ENCODE measurements at regions not wholly inside any gene's neighbourhood (a gene's known extent, or its start where the extent isn't known, plus 50 kb on each side); places are given as distances from the start of the nearest gene placed in this dataset.

DNA sequence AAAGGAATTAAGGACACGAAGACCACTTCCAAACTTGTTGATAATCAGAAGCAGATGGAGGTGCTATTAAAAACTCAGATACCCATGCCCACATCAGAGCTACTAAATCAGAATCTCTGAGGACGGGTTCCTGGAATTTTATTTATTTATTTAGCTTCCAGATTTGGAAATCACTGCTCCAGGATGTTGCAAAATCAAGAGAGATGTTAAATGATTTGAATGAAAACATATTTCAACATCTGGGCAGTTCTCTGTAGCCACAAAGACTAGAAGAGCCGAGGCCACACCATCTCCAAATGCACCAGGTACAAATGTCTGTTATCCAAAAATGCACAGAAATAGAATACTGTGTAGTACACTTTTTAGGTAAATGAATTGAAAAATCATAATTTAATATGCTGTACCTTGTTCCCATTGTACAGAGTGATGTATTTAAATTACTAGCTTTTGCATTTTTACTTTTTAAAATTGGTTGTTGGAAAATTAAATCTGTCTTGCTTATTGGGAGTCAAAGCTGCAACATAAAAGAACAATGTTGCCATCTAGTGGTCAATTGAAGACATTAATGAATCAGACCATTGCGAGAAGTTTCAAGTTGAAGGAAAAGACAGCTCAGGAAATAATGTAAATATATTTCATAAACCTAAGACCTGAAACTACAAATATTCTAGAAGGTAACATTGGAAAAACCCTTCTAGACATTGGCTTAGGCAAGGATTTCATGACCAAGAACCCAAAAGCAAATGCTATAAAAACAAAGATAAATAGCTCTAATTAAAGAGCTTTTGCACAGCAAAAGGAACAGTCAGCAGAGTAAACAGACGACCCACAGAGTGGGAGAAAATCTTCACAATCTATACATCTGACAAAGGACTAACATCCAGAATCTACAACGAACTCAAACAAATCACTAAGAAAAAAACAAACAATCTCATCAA lies 151.3 kb upstream of the TTC29 start:
- intact Hi-C loops (cut with DNase I) = loop anchor here (1.0 to 10.0 kb wide), 9 partner anchors 75 to 1142 kb away; no protein-coding TSS in a partner anchor
- no peaks in the 10 kb centered on the region for H3K27me3 ChIP-seq
- H3K27ac ChIP-seq = no peak overlapping the region
- TF ChIP-seq POLR2A (IDR thresholded peaks at IDR 0.05) = no peak
- TF ChIP-seq, protein P1, sequence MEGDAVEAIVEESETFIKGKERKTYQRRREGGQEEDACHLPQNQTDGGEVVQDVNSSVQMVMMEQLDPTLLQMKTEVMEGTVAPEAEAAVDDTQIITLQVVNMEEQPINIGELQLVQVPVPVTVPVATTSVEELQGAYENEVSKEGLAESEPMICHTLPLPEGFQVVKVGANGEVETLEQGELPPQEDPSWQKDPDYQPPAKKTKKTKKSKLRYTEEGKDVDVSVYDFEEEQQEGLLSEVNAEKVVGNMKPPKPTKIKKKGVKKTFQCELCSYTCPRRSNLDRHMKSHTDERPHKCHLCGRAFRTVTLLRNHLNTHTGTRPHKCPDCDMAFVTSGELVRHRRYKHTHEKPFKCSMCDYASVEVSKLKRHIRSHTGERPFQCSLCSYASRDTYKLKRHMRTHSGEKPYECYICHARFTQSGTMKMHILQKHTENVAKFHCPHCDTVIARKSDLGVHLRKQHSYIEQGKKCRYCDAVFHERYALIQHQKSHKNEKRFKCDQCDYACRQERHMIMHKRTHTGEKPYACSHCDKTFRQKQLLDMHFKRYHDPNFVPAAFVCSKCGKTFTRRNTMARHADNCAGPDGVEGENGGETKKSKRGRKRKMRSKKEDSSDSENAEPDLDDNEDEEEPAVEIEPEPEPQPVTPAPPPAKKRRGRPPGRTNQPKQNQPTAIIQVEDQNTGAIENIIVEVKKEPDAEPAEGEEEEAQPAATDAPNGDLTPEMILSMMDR (IDR thresholded peaks at IDR 0.05) = peak; percentile 49 to 79 (median 68)
- ATAC-seq (peak in 1 of 4 donors; percentile 49), DNase-seq (no peak)
- no peaks in the 10 kb centered on the region for H3K4me1 ChIP-seq
- no peaks in the 10 kb centered on the region for H3K36me3 ChIP-seq
- 20 to 24% (median 23%) methylated on average over 6 of the region's 6 CpGs for WGBS, 4 donors
- H3K4me3 ChIP-seq = no peak overlapping the region
- no peaks in the 10 kb centered on the region for H3K9me3 ChIP-seq

DNA sequence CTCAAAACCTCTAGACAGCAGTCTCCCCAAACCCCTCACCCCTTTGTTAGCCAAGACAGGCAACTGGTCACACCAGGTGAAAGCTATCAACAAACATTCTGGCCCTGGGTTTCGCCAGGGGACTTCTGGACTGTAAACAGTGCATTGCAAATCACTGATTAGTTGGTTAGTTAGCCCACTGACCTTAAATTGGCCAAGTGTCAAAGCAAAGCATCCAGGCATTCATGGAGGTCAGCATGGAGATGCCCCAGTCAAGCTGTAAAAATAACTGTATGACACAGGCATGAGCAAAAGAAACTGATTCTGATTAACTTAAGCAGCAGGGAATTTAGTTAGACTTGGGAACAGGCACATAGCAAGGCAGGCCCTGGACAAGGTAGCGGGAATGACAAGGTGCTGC lies 156.0 kb upstream of the TTC29 start:
- Histone ChIP-seq H3K27ac (no peak overlapping the region), H3K4me3 (no peak overlapping the region), H3K9me3 (no peaks in the 10 kb centered on the region), H3K4me1 (peaks cover 0 to 23% (median 10%) of the 10 kb centered on the region in 12 donors), H3K27me3 (no peaks in the 10 kb centered on the region), H3K36me3 (no peaks in the 10 kb centered on the region)
- WGBS, 4 donors = 36 to 89% (median 46%) methylated on average over 2 of the region's 2 CpGs
- ATAC-seq (no peak), DNase-seq (no peak)
- intact Hi-C loops (cut with DNase I) = loop anchor here in 2 of 10 donors (10.0 kb wide), 2 partner anchors 757 to 1007 kb away; no protein-coding TSS in a partner anchor
- no peak for TF ChIP-seq POLR2A (IDR thresholded peaks at IDR 0.05)
- TF ChIP-seq, protein P1 (IDR thresholded peaks at IDR 0.05) = no peak

DNA sequence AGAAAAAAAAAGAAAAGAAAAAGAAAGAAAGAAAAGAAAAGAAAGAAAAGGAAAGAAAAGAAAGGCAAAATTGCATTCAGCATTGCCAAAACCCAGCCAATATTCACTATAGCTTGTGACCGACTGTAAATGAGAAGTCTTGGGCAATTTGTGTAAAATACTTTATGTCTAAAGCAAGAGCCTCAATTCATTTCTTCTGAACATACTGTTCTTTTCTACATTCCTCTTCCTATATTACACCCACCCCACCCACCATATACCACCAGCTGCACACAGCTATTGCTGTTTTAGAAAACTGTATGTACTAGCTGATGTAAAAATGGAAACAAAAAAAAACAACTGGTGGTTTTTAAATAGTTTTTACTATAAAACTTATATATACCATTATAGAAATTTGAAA lies 156.9 kb upstream of the TTC29 start:
- H3K9me3 ChIP-seq = no peaks in the 10 kb centered on the region
- H3K4me1 ChIP-seq = peaks cover 0 to 23% (median 10%) of the 10 kb centered on the region in 12 donors
- no peak overlapping the region for H3K4me3 ChIP-seq
- WGBS, 4 donors = 91 to 100% (median 94%) methylated on average over 1 of the region's 1 CpG
- TF ChIP-seq POLR2A (IDR thresholded peaks at IDR 0.05) = no peak
- TF ChIP-seq, protein P1 (IDR thresholded peaks at IDR 0.05) = no peak
- H3K27ac ChIP-seq = peak overlapping the region in 1 of 12 donors; percentile 57
- no peaks in the 10 kb centered on the region for H3K27me3 ChIP-seq
- intact Hi-C loops (cut with DNase I) = loop anchor here in 2 of 10 donors (10.0 kb wide), 2 partner anchors 758 to 1008 kb away; no protein-coding TSS in a partner anchor
- ATAC-seq (no peak), DNase-seq (no peak)
- no peaks in the 10 kb centered on the region for H3K36me3 ChIP-seq

DNA sequence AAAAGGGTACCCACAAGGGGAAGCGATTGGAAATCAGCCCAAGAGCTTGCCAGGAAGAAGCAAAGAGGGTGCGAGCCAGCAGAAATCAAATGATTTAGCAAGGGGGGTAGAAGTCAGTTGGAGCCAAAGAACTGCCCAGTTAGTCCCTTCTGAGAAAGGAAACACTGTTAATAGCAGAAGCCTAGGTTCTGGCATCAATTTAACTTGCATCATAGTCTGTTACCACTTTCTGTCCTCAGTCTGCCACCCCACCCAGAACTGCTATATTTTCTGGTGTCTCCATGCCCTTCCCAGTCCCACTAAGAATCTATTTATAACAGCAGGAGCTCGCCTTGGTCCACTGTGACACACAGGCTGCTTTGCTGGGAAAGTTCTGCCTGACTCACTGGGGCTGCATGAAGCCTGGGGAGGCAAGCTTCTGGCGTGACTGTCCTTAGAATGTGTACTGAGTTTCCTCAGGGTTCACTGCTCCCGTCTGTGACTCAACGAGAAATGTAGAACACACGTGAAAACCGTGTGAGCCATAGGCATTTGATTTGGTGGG lies 157.8 kb upstream of the TTC29 start:
- H3K9me3 ChIP-seq = no peaks in the 10 kb centered on the region
- TF ChIP-seq, protein P1 (IDR thresholded peaks at IDR 0.05) = no peak
- TF ChIP-seq POLR2A (IDR thresholded peaks at IDR 0.05) = no peak
- intact Hi-C loops (cut with DNase I) = loop anchor here in 2 of 10 donors (10.0 kb wide), 2 partner anchors 759 to 1009 kb away; no protein-coding TSS in a partner anchor
- H3K4me1 ChIP-seq = peaks cover 0 to 23% (median 10%) of the 10 kb centered on the region in 12 donors
- H3K4me3 ChIP-seq = no peak overlapping the region
- WGBS, 4 donors = 9 to 18% (median 16%) methylated on average over 8 of the region's 8 CpGs
- no peaks in the 10 kb centered on the region for H3K36me3 ChIP-seq
- ATAC-seq (peak; percentile 82 to 98 (median 93)), DNase-seq (peak in 4 of 5 donors; percentile 37 to 81 (median 53))
- H3K27ac ChIP-seq = peak overlapping the region in 10 of 12 donors; percentile 3 to 68 (median 48)
- H3K27me3 ChIP-seq = no peaks in the 10 kb centered on the region
